ENCODE measurements at regions not wholly inside any gene's neighbourhood (a gene's known extent, or its start where the extent isn't known, plus 50 kb on each side); places are given as distances from the start of the nearest gene placed in this dataset.
"Not testable (repeated sequence)": the region's sequence is repeated elsewhere in the genome, so short reads cannot be mapped to it uniquely, and the experiment has no call there.

GRCh38 chr1:178038372-178038771 is 55.5 kb upstream of the RASAL2 start:
- Histone ChIP-seq H3K9me3 (ENCODE audit: low read length) (no peaks in the 10 kb centered on the region), H3K4me3 (ENCODE audit: low read depth, low read length, poor library complexity, severe bottlenecking) (no peak overlapping the region), H3K27me3 (ENCODE audit: insufficient read depth, low read length) (no peaks in the 10 kb centered on the region), H3K9ac (ENCODE audit: low read length) (no peak overlapping the region), H3K4me2 (ENCODE audit: low read length) (no peak overlapping the region), H3K27ac (ENCODE audit: low read depth, low read length, poor library complexity, severe bottlenecking) (no peak overlapping the region), H4K20me1 (ENCODE audit: insufficient read depth, low read length) (no peaks in the 10 kb centered on the region), H3F3A (ENCODE audit: insufficient read depth, low read length) (no peaks in the 10 kb centered on the region), H2AFZ (ENCODE audit: low read length) (no peak overlapping the region), H3K79me2 (ENCODE audit: insufficient read depth, low read length) (no peaks in the 10 kb centered on the region), H3K9me2 (ENCODE audit: low read depth, low read length) (no peaks in the 10 kb centered on the region), H3K36me3 (ENCODE audit: insufficient read depth, low read length) (no peaks in the 10 kb centered on the region), H3K4me1 (ENCODE audit: insufficient read depth, low read length, severe bottlenecking) (no peaks in the 10 kb centered on the region)
- TF ChIP-seq EZH2 (IDR thresholded peaks at IDR 0.05; ENCODE audit: borderline replicate concordance, low read length) (no peak), CTCF (IDR thresholded peaks at IDR 0.05; ENCODE audit: low read length) (no peak)

- Histone ChIP-seq H3K4me2 (ENCODE audit: low read length) (no peak overlapping the region), H3K9me3 (ENCODE audit: low read length) (no peaks in the 10 kb centered on the region), H3K9ac (ENCODE audit: low read length) (no peak overlapping the region), H3K4me3 (ENCODE audit: low read depth, low read length, poor library complexity, severe bottlenecking) (no peak overlapping the region), H3K79me2 (ENCODE audit: insufficient read depth, low read length) (no peaks in the 10 kb centered on the region), H3F3A (ENCODE audit: insufficient read depth, low read length) (no peaks in the 10 kb centered on the region), H3K27ac (ENCODE audit: low read depth, low read length, poor library complexity, severe bottlenecking) (no peak overlapping the region), H3K36me3 (ENCODE audit: insufficient read depth, low read length) (no peaks in the 10 kb centered on the region), H3K4me1 (ENCODE audit: insufficient read depth, low read length, severe bottlenecking) (no peaks in the 10 kb centered on the region), H2AFZ (ENCODE audit: low read length) (no peak overlapping the region), H3K9me2 (ENCODE audit: low read depth, low read length) (no peaks in the 10 kb centered on the region), H4K20me1 (ENCODE audit: insufficient read depth, low read length) (no peaks in the 10 kb centered on the region), H3K27me3 (ENCODE audit: insufficient read depth, low read length) (no peaks in the 10 kb centered on the region)
- TF ChIP-seq EZH2 (IDR thresholded peaks at IDR 0.05; ENCODE audit: borderline replicate concordance, low read length), result no peak
- TF ChIP-seq CTCF (IDR thresholded peaks at IDR 0.05; ENCODE audit: low read length), result no peak
Measured at GRCh38 chr1:178039891-178040290, 54.0 kb upstream of the RASAL2 start.

- not testable (repeated sequence) for H4K20me1 ChIP-seq (ENCODE audit: insufficient read depth, low read length); H3F3A ChIP-seq (ENCODE audit: insufficient read depth, low read length); H3K79me2 ChIP-seq (ENCODE audit: insufficient read depth, low read length); H3K4me1 ChIP-seq (ENCODE audit: insufficient read depth, low read length, severe bottlenecking); H3K9ac ChIP-seq (ENCODE audit: low read length); H3K27ac ChIP-seq (ENCODE audit: low read depth, low read length, poor library complexity, severe bottlenecking); H3K9me3 ChIP-seq (ENCODE audit: low read length); H3K4me3 ChIP-seq (ENCODE audit: low read depth, low read length, poor library complexity, severe bottlenecking); H3K36me3 ChIP-seq (ENCODE audit: insufficient read depth, low read length); H3K9me2 ChIP-seq (ENCODE audit: low read depth, low read length); H3K27me3 ChIP-seq (ENCODE audit: insufficient read depth, low read length); H3K4me2 ChIP-seq (ENCODE audit: low read length); H2AFZ ChIP-seq (ENCODE audit: low read length)
Measured at GRCh38 chr1:178043940-178044339, 50.0 kb upstream of the RASAL2 start.

Measured in OCI-LY1 (cell line).